Lung microvascular endothelial cell (primary cell): ENCODE measurements at regions not wholly inside any gene's neighbourhood (a gene's known extent, or its start where the extent isn't known, plus 50 kb on each side); places are given as distances from the start of the nearest gene placed in this dataset.
A peak's percentile ranks its signal among the peaks of the same experiment; 100 is the strongest.
"Not testable (repeated sequence)": the region's sequence is repeated elsewhere in the genome, so short reads cannot be mapped to it uniquely, and the experiment has no call there.

Experiments
- DNase-seq, 2 donors: peaks; one replicate each; pipeline versions ENCODE4 v3.0.0 to v3.0.0-alpha.2; 2010; ENCODE audit warnings: low read depth in 2 of 2

GRCh38 chr7:73175322-73175721, 89.5 kb upstream of the SPDYE9 start:
- not testable (repeated sequence) for DNase-seq

- not testable (repeated sequence) for DNase-seq
Observed at GRCh38 chr7:73170902-73171301, 85.1 kb upstream of the SPDYE9 start.

GRCh38 chr7:73170415-73170814, 84.6 kb upstream of the SPDYE9 start:
- DNase-seq: not testable (repeated sequence)

- DNase-seq: not testable (repeated sequence)
Observed at GRCh38 chr7:73166152-73166551, 80.3 kb upstream of the SPDYE9 start.

GRCh38 chr7:73162680-73163079, 76.8 kb upstream of the SPDYE9 start:
- DNase-seq: not testable (repeated sequence)

GRCh38 chr7:73161727-73162126, 75.9 kb upstream of the SPDYE9 start:
- not testable (repeated sequence) for DNase-seq

GRCh38 chr7:73157169-73157661, 71.4 kb upstream of the SPDYE9 start:
- not testable (repeated sequence) for DNase-seq

GRCh38 chr7:73156510-73157168, 70.8 kb upstream of the SPDYE9 start:
- DNase-seq: not testable (repeated sequence)

GRCh38 chr7:73154586-73155038, 68.8 kb upstream of the SPDYE9 start:
- DNase-seq: peak; percentile 57 to 60

- DNase-seq: not testable (repeated sequence)
Observed at GRCh38 chr7:73153921-73154585, 68.2 kb upstream of the SPDYE9 start.

- DNase-seq: not testable (repeated sequence)
Observed at GRCh38 chr7:73148570-73148969, 62.7 kb upstream of the SPDYE9 start.

- DNase-seq: not testable (repeated sequence)
Observed at GRCh38 chr7:73147681-73148080, 61.8 kb upstream of the SPDYE9 start.

- not testable (repeated sequence) for DNase-seq
Observed at GRCh38 chr7:73143993-73144392, 58.2 kb upstream of the SPDYE9 start.

- DNase-seq: not testable (repeated sequence)
Observed at GRCh38 chr7:73137922-73138321, 52.1 kb upstream of the SPDYE9 start.
